Nephron progenitor cell (in vitro differentiated cells): ENCODE measurements at regions not wholly inside any gene's neighbourhood (a gene's known extent, or its start where the extent isn't known, plus 50 kb on each side); places are given as distances from the start of the nearest gene placed in this dataset.

Source experiments
- DNase-seq: peaks from one replicate; pipeline ENCODE4 v3.0.0; 2021
- H3K27ac Mint-ChIP-seq: 2 replicates; pipeline ENCODE4 v1.8.0; 2021; ENCODE audit warnings: mild to moderate bottlenecking, moderate library complexity, mixed read lengths
- H3K27me3 Mint-ChIP-seq: 2 replicates; pipeline ENCODE4 v1.8.0; 2021; ENCODE audit warnings: mild to moderate bottlenecking, low read depth, mixed read lengths; ENCODE audit not compliant: poor library complexity
- H3K36me3 Mint-ChIP-seq: 2 replicates; pipeline ENCODE4 v1.8.0; 2021; ENCODE audit warnings: low read depth, mixed read lengths
- H3K4me1 Mint-ChIP-seq: 2 replicates; pipeline ENCODE4 v1.8.0; 2021; ENCODE audit warnings: mixed read lengths
- H3K4me3 Mint-ChIP-seq: 2 replicates; pipeline ENCODE4 v1.8.0; 2021; ENCODE audit warnings: mild to moderate bottlenecking, moderate library complexity, mixed read lengths
- H3K9me3 Mint-ChIP-seq: 2 replicates; pipeline ENCODE4 v1.8.0; 2021; ENCODE audit warnings: mild to moderate bottlenecking, moderate library complexity, mixed read lengths
- TF ChIP-seq, protein P1 (sequence below): fragments of 200-600 bp; sonication (generic); IDR thresholded peaks from 2 replicates; pipeline ENCODE4 v1.5.0; 2021; ENCODE audit warnings: antibody characterized with exemption

DNA sequence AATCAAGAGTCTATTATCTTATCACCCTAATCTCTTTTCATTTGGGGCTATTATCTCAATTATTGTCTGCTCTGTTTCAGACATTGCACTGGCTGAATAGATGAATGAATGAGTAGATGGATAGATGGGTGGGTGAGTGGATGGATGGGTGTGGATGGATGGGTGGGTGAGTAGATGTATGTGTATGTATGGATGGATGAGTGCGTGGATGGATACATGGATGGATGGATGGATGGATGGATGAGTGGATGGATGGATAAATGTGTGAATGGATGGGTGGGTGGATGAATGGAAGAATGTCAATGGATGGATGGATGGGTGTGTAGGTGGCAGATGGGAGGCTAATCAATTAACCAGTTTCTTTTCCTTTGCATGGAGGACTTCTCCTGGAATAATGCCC is 301.7 kb downstream of the NSG2 start:
- Mint-ChIP-seq H3K27ac (no peak overlapping the region), H3K4me1 (no peaks in the 10 kb centered on the region), H3K4me3 (no peak overlapping the region), H3K27me3 (peaks cover 13% of the 10 kb centered on the region), H3K9me3 (peaks cover 7% of the 10 kb centered on the region), H3K36me3 (no peaks in the 10 kb centered on the region)
- no peak for DNase-seq
- TF ChIP-seq, protein P1, sequence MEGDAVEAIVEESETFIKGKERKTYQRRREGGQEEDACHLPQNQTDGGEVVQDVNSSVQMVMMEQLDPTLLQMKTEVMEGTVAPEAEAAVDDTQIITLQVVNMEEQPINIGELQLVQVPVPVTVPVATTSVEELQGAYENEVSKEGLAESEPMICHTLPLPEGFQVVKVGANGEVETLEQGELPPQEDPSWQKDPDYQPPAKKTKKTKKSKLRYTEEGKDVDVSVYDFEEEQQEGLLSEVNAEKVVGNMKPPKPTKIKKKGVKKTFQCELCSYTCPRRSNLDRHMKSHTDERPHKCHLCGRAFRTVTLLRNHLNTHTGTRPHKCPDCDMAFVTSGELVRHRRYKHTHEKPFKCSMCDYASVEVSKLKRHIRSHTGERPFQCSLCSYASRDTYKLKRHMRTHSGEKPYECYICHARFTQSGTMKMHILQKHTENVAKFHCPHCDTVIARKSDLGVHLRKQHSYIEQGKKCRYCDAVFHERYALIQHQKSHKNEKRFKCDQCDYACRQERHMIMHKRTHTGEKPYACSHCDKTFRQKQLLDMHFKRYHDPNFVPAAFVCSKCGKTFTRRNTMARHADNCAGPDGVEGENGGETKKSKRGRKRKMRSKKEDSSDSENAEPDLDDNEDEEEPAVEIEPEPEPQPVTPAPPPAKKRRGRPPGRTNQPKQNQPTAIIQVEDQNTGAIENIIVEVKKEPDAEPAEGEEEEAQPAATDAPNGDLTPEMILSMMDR, result no peak

DNA sequence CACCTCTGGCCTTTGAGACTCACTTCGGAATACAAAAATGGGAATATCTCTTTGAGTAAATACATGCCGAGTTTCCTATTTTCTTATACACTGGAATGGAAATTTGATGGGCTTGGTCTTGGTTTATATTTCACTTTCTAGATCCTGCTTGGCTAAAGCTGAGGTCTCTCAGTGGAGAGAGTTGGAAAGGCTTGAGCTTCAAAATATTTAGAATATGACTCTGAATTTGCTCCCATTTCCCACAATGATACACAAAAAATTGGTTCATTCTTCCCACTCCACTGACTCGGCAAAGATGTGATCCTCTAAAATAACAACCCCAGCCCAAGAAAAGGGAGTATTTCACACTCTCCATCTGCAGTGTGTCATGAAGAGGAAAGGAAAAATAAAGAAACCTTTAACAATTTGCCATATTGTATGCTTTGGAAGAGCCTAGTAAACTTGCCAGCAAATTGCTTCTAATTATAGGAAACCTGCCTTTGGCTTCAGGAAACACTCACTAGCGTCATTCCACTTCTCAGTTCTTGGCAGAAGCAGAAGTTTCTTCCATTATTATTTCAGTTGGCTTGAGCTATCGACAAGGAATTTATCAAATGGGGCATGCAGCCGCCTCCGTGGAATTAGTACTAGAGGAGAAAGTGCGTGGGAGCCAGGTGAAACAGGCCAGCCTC is 302.9 kb downstream of the NSG2 start:
- Mint-ChIP-seq H3K27me3 (peaks cover 11% of the 10 kb centered on the region), H3K4me1 (no peaks in the 10 kb centered on the region), H3K36me3 (no peaks in the 10 kb centered on the region), H3K9me3 (peaks cover 7% of the 10 kb centered on the region), H3K27ac (no peak overlapping the region), H3K4me3 (no peak overlapping the region)
- TF ChIP-seq, protein P1, result no peak
- DNase-seq, result no peak

DNA sequence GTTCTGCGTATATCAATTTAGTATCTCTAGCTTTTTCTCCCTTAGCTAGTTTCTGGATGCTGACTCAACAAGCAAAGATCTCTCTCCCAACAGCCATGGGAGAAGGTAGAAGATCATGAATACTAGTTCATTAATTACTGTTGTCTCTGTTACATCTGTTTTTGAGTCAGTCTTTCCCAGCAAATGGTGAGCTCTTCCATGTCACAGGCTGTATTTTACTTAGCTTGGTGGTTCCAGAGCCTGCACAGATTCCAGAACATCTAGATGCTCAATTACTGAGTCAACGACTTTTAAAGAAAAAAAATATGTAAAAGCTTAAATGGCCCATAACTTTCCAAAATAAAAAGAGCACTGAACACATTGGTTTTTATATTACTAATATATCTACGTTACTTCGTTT is 307.2 kb downstream of the NSG2 start:
- Mint-ChIP-seq H3K4me3 (no peak overlapping the region), H3K9me3 (no peaks in the 10 kb centered on the region), H3K4me1 (no peaks in the 10 kb centered on the region), H3K27me3 (peaks cover 3% of the 10 kb centered on the region), H3K36me3 (no peaks in the 10 kb centered on the region), H3K27ac (no peak overlapping the region)
- DNase-seq, result no peak
- TF ChIP-seq, protein P1, result no peak

DNA sequence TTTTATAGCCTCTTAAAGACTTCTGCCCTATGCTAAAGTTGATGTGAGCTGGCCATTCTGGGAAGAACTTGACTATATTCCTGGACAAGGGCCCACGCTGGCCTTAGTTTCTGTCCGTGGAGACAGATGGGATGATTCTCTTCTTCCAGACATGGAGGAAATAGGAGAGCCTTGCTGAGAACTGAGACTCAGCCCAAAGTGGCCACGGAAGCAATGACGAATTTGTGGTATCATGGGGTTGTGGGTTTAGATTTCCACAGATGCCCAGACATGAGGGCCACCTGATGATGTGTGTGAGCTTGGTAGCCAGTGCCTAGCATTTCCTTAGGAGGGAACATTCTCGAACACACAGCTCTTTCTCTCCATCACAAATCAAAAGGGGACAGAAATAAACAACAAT is 309.1 kb downstream of the NSG2 start:
- H3K27me3 Mint-ChIP-seq, result peaks cover 7% of the 10 kb centered on the region
- H3K4me1 Mint-ChIP-seq, result peaks cover 12% of the 10 kb centered on the region
- no peak for DNase-seq
- TF ChIP-seq, protein P1, result no peak
- H3K36me3 Mint-ChIP-seq, result no peaks in the 10 kb centered on the region
- H3K4me3 Mint-ChIP-seq, result no peak overlapping the region
- no peak overlapping the region for H3K27ac Mint-ChIP-seq
- no peaks in the 10 kb centered on the region for H3K9me3 Mint-ChIP-seq

DNA sequence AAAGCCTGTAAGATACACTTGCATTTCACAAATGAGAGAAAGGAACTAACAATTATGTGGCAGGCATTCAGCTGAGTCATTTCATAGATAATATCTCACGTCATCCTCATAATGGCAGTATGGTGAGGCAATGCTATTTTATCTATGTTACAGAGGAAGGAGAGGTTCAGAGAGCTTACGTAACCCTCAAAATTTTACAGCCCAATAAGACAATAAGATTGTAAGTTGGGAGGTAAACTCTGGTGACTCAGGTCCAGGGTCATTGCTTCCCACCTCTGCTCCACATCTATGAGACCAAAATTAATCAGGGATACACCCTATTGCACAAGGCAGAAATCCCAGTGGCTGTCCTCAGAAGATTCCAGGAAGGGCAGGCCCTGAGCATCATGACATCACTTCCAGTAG is 309.7 kb downstream of the NSG2 start:
- H3K9me3 Mint-ChIP-seq, result no peaks in the 10 kb centered on the region
- peaks cover 7% of the 10 kb centered on the region for H3K27me3 Mint-ChIP-seq
- H3K4me3 Mint-ChIP-seq, result no peak overlapping the region
- TF ChIP-seq, protein P1, result no peak
- no peak overlapping the region for H3K27ac Mint-ChIP-seq
- H3K36me3 Mint-ChIP-seq, result no peaks in the 10 kb centered on the region
- peaks cover 18% of the 10 kb centered on the region for H3K4me1 Mint-ChIP-seq
- no peak for DNase-seq

DNA sequence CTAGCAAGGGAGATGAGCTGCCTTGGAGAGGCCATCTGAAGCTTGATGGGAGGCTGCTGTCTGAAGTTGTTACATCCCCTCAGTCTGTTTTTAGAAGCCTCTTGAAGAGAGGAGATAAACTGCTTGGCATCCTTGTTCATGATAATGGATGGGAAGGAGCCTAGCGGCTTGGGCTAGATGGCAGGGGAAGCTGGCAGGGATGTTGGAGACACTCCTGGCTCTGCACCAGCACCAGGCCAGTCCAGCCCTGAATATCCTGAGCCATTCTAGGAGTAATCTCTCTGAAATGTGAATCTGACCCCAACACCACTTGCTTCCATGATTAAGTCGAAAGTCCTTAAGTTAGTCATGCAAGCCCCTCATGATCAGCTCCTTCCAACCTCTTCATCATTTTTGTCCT is 310.5 kb downstream of the NSG2 start:
- no peaks in the 10 kb centered on the region for H3K36me3 Mint-ChIP-seq
- no peaks in the 10 kb centered on the region for H3K9me3 Mint-ChIP-seq

More for the DNA sequence above, 310.5 kb downstream of the NSG2 start:
- no peak overlapping the region for H3K27ac Mint-ChIP-seq
- peaks cover 7% of the 10 kb centered on the region for H3K27me3 Mint-ChIP-seq
- TF ChIP-seq, protein P1, result no peak
- peaks cover 18% of the 10 kb centered on the region for H3K4me1 Mint-ChIP-seq
- no peak for DNase-seq
- no peak overlapping the region for H3K4me3 Mint-ChIP-seq
